NCI-H2196 treated with DMSO at 0.1 percent for 48 hours (cell line): ENCODE measurements at regions not wholly inside any gene's neighbourhood (a gene's known extent, or its start where the extent isn't known, plus 50 kb on each side); places are given as distances from the start of the nearest gene placed in this dataset.

ENCODE experiments used
- DNase-seq: peaks from one replicate; lab custom pipeline; 2025; ENCODE audit not compliant: unreplicated experiment; lab: John Stamatoyannopoulos, UW

DNA sequence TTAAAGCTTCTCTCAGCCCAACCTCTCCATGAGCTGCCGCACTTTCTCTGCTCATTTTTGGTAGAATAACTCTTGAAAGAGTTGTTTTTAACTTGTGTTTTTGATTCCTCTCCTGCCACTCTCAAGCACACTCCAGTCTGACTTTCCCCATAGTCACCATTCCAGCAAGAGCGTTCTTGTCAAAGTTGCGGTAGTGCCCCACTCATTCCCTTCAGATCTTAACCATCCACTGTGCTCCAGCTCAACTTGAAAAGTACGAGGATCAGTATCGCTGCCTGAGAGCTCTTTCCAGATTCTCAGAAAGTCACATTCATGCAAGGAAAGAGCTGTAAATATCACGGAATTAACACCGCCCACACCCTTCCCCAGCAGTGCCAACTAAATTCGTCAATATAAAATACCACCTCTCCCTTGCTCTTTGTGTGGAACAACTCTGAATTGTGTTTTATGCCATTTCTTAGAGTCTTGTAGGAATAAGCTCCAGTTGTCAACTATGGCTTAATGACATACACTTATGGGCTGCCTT lies 59.7 kb upstream of the IL15 start:
- no peak for DNase-seq

DNA sequence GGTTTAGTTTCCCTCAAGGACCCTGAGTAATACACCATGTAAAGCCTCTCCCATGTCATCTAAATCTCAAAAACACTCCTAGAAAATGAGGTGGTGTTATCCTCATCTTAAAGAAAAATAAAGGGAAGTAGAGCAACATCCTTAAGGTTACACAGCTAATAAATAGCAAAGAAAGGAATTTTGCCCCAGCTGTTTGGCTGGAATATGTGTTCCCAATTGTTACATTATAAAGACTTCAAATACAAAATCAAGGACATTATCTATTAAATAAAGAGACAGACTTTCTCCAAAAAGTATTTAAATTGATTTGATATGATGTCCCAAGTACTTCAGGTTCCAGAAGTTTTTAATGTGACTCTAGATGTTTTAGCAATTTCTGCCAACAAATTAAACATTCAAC lies 57.9 kb upstream of the IL15 start:
- no peak for DNase-seq

DNA sequence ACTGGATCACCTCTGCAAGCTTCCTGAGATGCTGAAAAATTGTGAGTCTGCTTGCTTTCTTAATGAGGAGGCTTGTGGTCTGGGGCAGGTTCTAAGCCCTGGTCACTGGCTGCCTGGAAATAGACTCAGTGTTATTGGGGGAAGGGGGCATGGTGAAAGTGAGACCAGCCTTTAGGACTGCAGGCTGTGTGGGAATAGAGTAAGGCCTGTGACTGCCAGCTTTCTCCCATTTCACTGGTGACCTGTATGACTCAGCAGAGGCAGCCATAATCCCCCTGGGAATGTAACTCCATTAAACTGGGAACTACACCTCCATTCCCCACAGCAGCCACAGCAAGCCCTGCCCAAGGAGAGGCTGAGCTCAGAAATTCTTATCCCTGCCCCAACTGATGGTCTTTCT lies 55.9 kb upstream of the IL15 start:
- DNase-seq: no peak
